Stimulated activated CD8-positive, alpha-beta memory T cell treated with anti-CD3 and anti-CD28 coated beads, Interleukin-7, amount 100 ng/mL, for 48 hours (primary cell): ENCODE measurements at regions not wholly inside any gene's neighbourhood (a gene's known extent, or its start where the extent isn't known, plus 50 kb on each side); places are given as distances from the start of the nearest gene placed in this dataset.
"Not testable (repeated sequence)": the region's sequence is repeated elsewhere in the genome, so short reads cannot be mapped to it uniquely, and the experiment has no call there.

Experiments used
- DNase-seq, 2 donors: peaks; one replicate each; pipeline ENCODE4 v3.0.0-alpha.2; 2020; ENCODE audit warnings: low read depth in 1 of 2; ENCODE audit errors: extremely low read depth in 1 of 2

GRCh38 chr9:7739595-7739994, 60.0 kb downstream of the DMAC1 start:
- DNase-seq, result no peak

- no peak for DNase-seq
Measured at GRCh38 chr9:7735311-7735710, 64.3 kb downstream of the DMAC1 start.

GRCh38 chr9:7730164-7730445, 69.5 kb downstream of the DMAC1 start:
- no peak for DNase-seq

- no peak for DNase-seq
Measured at GRCh38 chr9:7729371-7730163, 70.0 kb downstream of the DMAC1 start.

GRCh38 chr9:7721291-7721690, 78.3 kb downstream of the DMAC1 start:
- DNase-seq, result no peak

GRCh38 chr9:7713088-7713487, 86.5 kb downstream of the DMAC1 start:
- DNase-seq, result not testable (repeated sequence)

- DNase-seq, result no peak
Measured at GRCh38 chr9:7710686-7711085, 88.9 kb downstream of the DMAC1 start.

GRCh38 chr9:7707934-7708333, 91.6 kb downstream of the DMAC1 start:
- DNase-seq, result no peak

- DNase-seq, result no peak
Measured at GRCh38 chr9:7704543-7704942, 95.0 kb downstream of the DMAC1 start.

- DNase-seq, result no peak
Measured at GRCh38 chr9:7691909-7692308, 107.7 kb downstream of the DMAC1 start.

GRCh38 chr9:7690014-7690413, 109.6 kb downstream of the DMAC1 start:
- DNase-seq, result no peak

GRCh38 chr9:7688626-7689025, 111.0 kb downstream of the DMAC1 start:
- no peak for DNase-seq

- DNase-seq, result no peak
Measured at GRCh38 chr9:7676609-7677156, 122.9 kb downstream of the DMAC1 start.

- DNase-seq, result no peak
Measured at GRCh38 chr9:7671847-7672246, 127.7 kb downstream of the DMAC1 start.

GRCh38 chr9:7668541-7668940, 131.0 kb downstream of the DMAC1 start:
- DNase-seq, result no peak

GRCh38 chr9:7665874-7666273, 133.7 kb downstream of the DMAC1 start:
- DNase-seq, result no peak

GRCh38 chr9:7659766-7660165, 139.8 kb downstream of the DMAC1 start:
- no peak for DNase-seq

- DNase-seq, result no peak
Measured at GRCh38 chr9:7656636-7657035, 142.9 kb downstream of the DMAC1 start.

- DNase-seq, result no peak
Measured at GRCh38 chr9:7653262-7653661, 146.3 kb downstream of the DMAC1 start.

- no peak for DNase-seq
Measured at GRCh38 chr9:7640231-7640630, 159.3 kb downstream of the DMAC1 start.

- DNase-seq, result no peak
Measured at GRCh38 chr9:7639471-7639870, 160.1 kb downstream of the DMAC1 start.

GRCh38 chr9:7636838-7637467, 162.6 kb downstream of the DMAC1 start:
- DNase-seq, result no peak
